Erythroblast (primary cell): ENCODE measurements at regions not wholly inside any gene's neighbourhood (a gene's known extent, or its start where the extent isn't known, plus 50 kb on each side); places are given as distances from the start of the nearest gene placed in this dataset.

Source experiments
- DNase-seq, 2 experiments: peaks; one replicate each; lab custom pipeline; 2025; lab: John Stamatoyannopoulos, UW
- GATA1 ChIP-seq: IDR thresholded peaks from 2 replicates; pipeline ENCODE4 v1.6.1; 2011; ENCODE audit warnings: low read depth, mild to moderate bottlenecking, control low read depth, low read length, moderate library complexity
- POLR2A ChIP-seq: IDR thresholded peaks from 2 replicates; pipeline ENCODE4 v1.6.1; 2011; ENCODE audit warnings: mild to moderate bottlenecking, low read length

- TF ChIP-seq GATA1: no peak
- no peak for TF ChIP-seq POLR2A
- no peak for DNase-seq
These were observed 306.8 kb upstream of the PLXNA2 start for GRCh38 chr1:208551024-208551423.

GRCh38 chr1:208551633-208552320, 307.6 kb upstream of the PLXNA2 start:
- no peak for DNase-seq
- TF ChIP-seq POLR2A: no peak
- no peak for TF ChIP-seq GATA1

GRCh38 chr1:208552928-208553327, 308.7 kb upstream of the PLXNA2 start:
- no peak for TF ChIP-seq GATA1
- TF ChIP-seq POLR2A: no peak
- DNase-seq: no peak

- no peak for DNase-seq
- TF ChIP-seq POLR2A: no peak
- TF ChIP-seq GATA1: no peak
These were observed 312.3 kb upstream of the PLXNA2 start for GRCh38 chr1:208556461-208556860.

- no peak for DNase-seq
- TF ChIP-seq GATA1: no peak
- TF ChIP-seq POLR2A: no peak
These were observed 313.0 kb upstream of the PLXNA2 start for GRCh38 chr1:208557046-208557722.

- DNase-seq: no peak
- no peak for TF ChIP-seq GATA1
These were observed 313.5 kb upstream of the PLXNA2 start for GRCh38 chr1:208557723-208558094.

- TF ChIP-seq GATA1 (no peak), POLR2A (no peak)
- no peak for DNase-seq
These were observed 315.6 kb upstream of the PLXNA2 start for GRCh38 chr1:208559597-208560329.

- DNase-seq: no peak
- no peak for TF ChIP-seq GATA1
- TF ChIP-seq POLR2A: no peak
These were observed 318.2 kb upstream of the PLXNA2 start for GRCh38 chr1:208562151-208562960.

GRCh38 chr1:208564466-208564865, 320.3 kb upstream of the PLXNA2 start:
- no peak for TF ChIP-seq GATA1
- no peak for TF ChIP-seq POLR2A

GRCh38 chr1:208565756-208566440, 321.7 kb upstream of the PLXNA2 start:
- DNase-seq: no peak
- TF ChIP-seq GATA1: no peak
- TF ChIP-seq POLR2A: no peak

More at GRCh38 chr1:208564466-208564865, 320.3 kb upstream of the PLXNA2 start:
- no peak for DNase-seq

- no peak for DNase-seq
- TF ChIP-seq GATA1: no peak
- TF ChIP-seq POLR2A: no peak
These were observed 325.0 kb upstream of the PLXNA2 start for GRCh38 chr1:208569181-208569580.

- no peak for DNase-seq
- TF ChIP-seq POLR2A (no peak), GATA1 (no peak)
These were observed 326.2 kb upstream of the PLXNA2 start for GRCh38 chr1:208570362-208570761.

GRCh38 chr1:208576425-208576824, 332.2 kb upstream of the PLXNA2 start:
- no peak for DNase-seq
- TF ChIP-seq POLR2A (no peak), GATA1 (no peak)
